HG03135 (cell line): ENCODE measurements at regions not wholly inside any gene's neighbourhood (a gene's known extent, or its start where the extent isn't known, plus 50 kb on each side); places are given as distances from the start of the nearest gene placed in this dataset.
"Not testable (repeated sequence)": the region's sequence is repeated elsewhere in the genome, so short reads cannot be mapped to it uniquely, and the experiment has no call there.

Experiments
- ATAC-seq: cut with Tn5 transposase; IDR thresholded peaks from one replicate; pipeline ENCODE4 v1.9.1; 2021; ENCODE audit warnings: mild to moderate bottlenecking, moderate library complexity; ENCODE audit not compliant: unreplicated experiment

GRCh38 chr3:105260385-105260784 is 106.3 kb upstream of the ALCAM start:
- ATAC-seq: no peak

GRCh38 chr3:105274536-105274935 is 92.2 kb upstream of the ALCAM start:
- no peak for ATAC-seq

- ATAC-seq: no peak
These were observed 91.8 kb upstream of the ALCAM start for GRCh38 chr3:105274958-105275357.

- ATAC-seq: no peak
These were observed 89.1 kb upstream of the ALCAM start for GRCh38 chr3:105277656-105278055.

GRCh38 chr3:105278688-105279087 is 88.0 kb upstream of the ALCAM start:
- no peak for ATAC-seq

GRCh38 chr3:105281989-105282388 is 84.7 kb upstream of the ALCAM start:
- no peak for ATAC-seq

GRCh38 chr3:105284876-105285275 is 81.8 kb upstream of the ALCAM start:
- no peak for ATAC-seq

- ATAC-seq: no peak
These were observed 81.0 kb upstream of the ALCAM start for GRCh38 chr3:105285653-105286241.

- no peak for ATAC-seq
These were observed 73.3 kb upstream of the ALCAM start for GRCh38 chr3:105293441-105293840.

- ATAC-seq: not testable (repeated sequence)
These were observed 70.4 kb upstream of the ALCAM start for GRCh38 chr3:105296182-105296822.

- no peak for ATAC-seq
These were observed 62.2 kb upstream of the ALCAM start for GRCh38 chr3:105304487-105304886.

- no peak for ATAC-seq
These were observed 51.6 kb upstream of the ALCAM start for GRCh38 chr3:105315144-105315543.

- ATAC-seq: no peak
These were observed 50.9 kb upstream of the ALCAM start for GRCh38 chr3:105315815-105316214.

GRCh38 chr3:105316331-105316730 is 50.4 kb upstream of the ALCAM start:
- ATAC-seq: no peak
